K562 (cell line): ENCODE measurements at regions not wholly inside any gene's neighbourhood (a gene's known extent, or its start where the extent isn't known, plus 50 kb on each side); places are given as distances from the start of the nearest gene placed in this dataset.

Source experiments
- BACH1 ChIP-seq: fragments of 200-800 bp; sonication (Bioruptor generic); IDR thresholded peaks from 2 replicates; pipeline ENCODE4 v1.6.1; 2016; ENCODE audit warnings: missing genetic modification characterization, missing compliant biosample characterization
- CBFA2T3 ChIP-seq: fragments of 450-650 bp; IDR thresholded peaks from 2 replicates; pipeline ENCODE4 v1.6.1; 2017
- KAT7 ChIP-seq: sonication (generic); formaldehyde crosslinking; IDR thresholded peaks from 2 replicates; pipeline ENCODE4 v1.8.0; 2022; ENCODE audit warnings: missing genetic modification reagents, mild to moderate bottlenecking, borderline replicate concordance
- MAX ChIP-seq: sonication (generic); formaldehyde crosslinking; IDR thresholded peaks from 2 replicates; pipeline ENCODE4 v1.9.0; 2022; ENCODE audit warnings: mild to moderate bottlenecking, missing genetic modification reagents
- NRF1 ChIP-seq, 2 experiments: fragments of 450-650 bp; IDR thresholded peaks in 1 of 2; conservative IDR thresholded peaks in 1 of 2; 2 replicates each; pipeline ENCODE4 v1.6.1; 2014; ENCODE audit warnings: mild to moderate bottlenecking in 2 of 2
- PML ChIP-seq: IDR thresholded peaks from 2 replicates; pipeline ENCODE4 v1.6.1; 2012; ENCODE audit warnings: low read length, inconsistent platforms
- RAD51 ChIP-seq: fragments of 450-650 bp; IDR thresholded peaks from 2 replicates; pipeline ENCODE4 v1.7.1; 2016; ENCODE audit warnings: low read depth, mild to moderate bottlenecking, borderline replicate concordance
- RNF2 ChIP-seq: sonication (generic); IDR thresholded peaks from 2 replicates; pipeline ENCODE4 v1.6.1; 2016
- SP1 ChIP-seq: sonication (generic); formaldehyde crosslinking; IDR thresholded peaks from 2 replicates; pipeline ENCODE4 v1.8.1; 2022; ENCODE audit warnings: mild to moderate bottlenecking, missing genetic modification reagents
- TCF15 ChIP-seq: fragments of 250-450 bp; sonication (Bioruptor Pico); IDR thresholded peaks from 2 replicates; pipeline ENCODE4 v1.8.0; 2022; ENCODE audit warnings: moderate library complexity, mild to moderate bottlenecking, inconsistent platforms
- TFE3 ChIP-seq: fragments of 450-650 bp; formaldehyde crosslinking; IDR thresholded peaks from 2 replicates; pipeline ENCODE4 v1.4.0; 2020; ENCODE audit warnings: mild to moderate bottlenecking, mixed read lengths
- UBTF ChIP-seq, 2 experiments: IDR thresholded peaks; 2 replicates each; pipeline ENCODE4 v1.6.1; 2012; ENCODE audit warnings: improper control_type of control experiment in 2 of 2, low read depth in 2 of 2, low read length in 2 of 2, borderline replicate concordance in 1 of 2
- TF ChIP-seq, protein P1 (sequence below), 2 experiments: fragments of 450-650 bp in 1 of 2; IDR thresholded peaks; 2 replicates each; pipeline ENCODE4 v1.6.1; 2011 to 2017; ENCODE audit warnings: low read depth in 2 of 2, antibody characterized with exemption in 1 of 2, borderline replicate concordance in 1 of 2, low read length in 1 of 2, mild to moderate bottlenecking in 1 of 2, mixed read lengths in 1 of 2; ENCODE audit not compliant: control insufficient read depth in 1 of 2
- TF ChIP-seq, protein P2 (sequence below), 3 experiments: IDR thresholded peaks in 2 of 3; conservative IDR thresholded peaks in 1 of 3; 2 replicates each; pipeline ENCODE4 v1.5.1; 2011 to 2012; ENCODE audit warnings: low read length in 3 of 3, mild to moderate bottlenecking in 3 of 3, control low read depth in 2 of 3, improper control_type of control experiment in 1 of 3, inconsistent platforms in 1 of 3, low read depth in 1 of 3, mixed read lengths in 1 of 3, moderate library complexity in 1 of 3; ENCODE audit not compliant: insufficient read depth in 2 of 3
- TF ChIP-seq, protein P3 (sequence below): fragments of 250-450 bp; sonication (Bioruptor Pico); IDR thresholded peaks from 2 replicates; pipeline ENCODE4 v1.5.0; 2020; ENCODE audit warnings: mild to moderate bottlenecking

- TF ChIP-seq, protein P1, sequence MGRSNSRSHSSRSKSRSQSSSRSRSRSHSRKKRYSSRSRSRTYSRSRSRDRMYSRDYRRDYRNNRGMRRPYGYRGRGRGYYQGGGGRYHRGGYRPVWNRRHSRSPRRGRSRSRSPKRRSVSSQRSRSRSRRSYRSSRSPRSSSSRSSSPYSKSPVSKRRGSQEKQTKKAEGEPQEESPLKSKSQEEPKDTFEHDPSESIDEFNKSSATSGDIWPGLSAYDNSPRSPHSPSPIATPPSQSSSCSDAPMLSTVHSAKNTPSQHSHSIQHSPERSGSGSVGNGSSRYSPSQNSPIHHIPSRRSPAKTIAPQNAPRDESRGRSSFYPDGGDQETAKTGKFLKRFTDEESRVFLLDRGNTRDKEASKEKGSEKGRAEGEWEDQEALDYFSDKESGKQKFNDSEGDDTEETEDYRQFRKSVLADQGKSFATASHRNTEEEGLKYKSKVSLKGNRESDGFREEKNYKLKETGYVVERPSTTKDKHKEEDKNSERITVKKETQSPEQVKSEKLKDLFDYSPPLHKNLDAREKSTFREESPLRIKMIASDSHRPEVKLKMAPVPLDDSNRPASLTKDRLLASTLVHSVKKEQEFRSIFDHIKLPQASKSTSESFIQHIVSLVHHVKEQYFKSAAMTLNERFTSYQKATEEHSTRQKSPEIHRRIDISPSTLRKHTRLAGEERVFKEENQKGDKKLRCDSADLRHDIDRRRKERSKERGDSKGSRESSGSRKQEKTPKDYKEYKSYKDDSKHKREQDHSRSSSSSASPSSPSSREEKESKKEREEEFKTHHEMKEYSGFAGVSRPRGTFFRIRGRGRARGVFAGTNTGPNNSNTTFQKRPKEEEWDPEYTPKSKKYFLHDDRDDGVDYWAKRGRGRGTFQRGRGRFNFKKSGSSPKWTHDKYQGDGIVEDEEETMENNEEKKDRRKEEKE (IDR thresholded peaks at IDR 0.05; ENCODE audit: borderline replicate concordance in 1 of 2, control insufficient read depth in 1 of 2, low read depth in 2 of 2, low read length in 1 of 2) = no peak
- TF ChIP-seq MAX (CRISPR knock-in tag) = 0 out of 2 replicates have a peak, but pooled peaks have one; percentile 2
- TF ChIP-seq RNF2 = no peak
- no peak for TF ChIP-seq SP1 (CRISPR knock-in tag)
- TF ChIP-seq TCF15 (CRISPR knock-in tag) = no peak
- TF ChIP-seq NRF1 (conservative IDR thresholded peaks at IDR 0.05 in 1 of 2, IDR thresholded peaks at IDR 0.05 in 1 of 2) = no peak
- TF ChIP-seq BACH1 = no peak
- no peak for TF ChIP-seq TFE3 (CRISPR knock-in tag)
- TF ChIP-seq KAT7 (CRISPR knock-in tag) = no peak
- TF ChIP-seq, protein P2, sequence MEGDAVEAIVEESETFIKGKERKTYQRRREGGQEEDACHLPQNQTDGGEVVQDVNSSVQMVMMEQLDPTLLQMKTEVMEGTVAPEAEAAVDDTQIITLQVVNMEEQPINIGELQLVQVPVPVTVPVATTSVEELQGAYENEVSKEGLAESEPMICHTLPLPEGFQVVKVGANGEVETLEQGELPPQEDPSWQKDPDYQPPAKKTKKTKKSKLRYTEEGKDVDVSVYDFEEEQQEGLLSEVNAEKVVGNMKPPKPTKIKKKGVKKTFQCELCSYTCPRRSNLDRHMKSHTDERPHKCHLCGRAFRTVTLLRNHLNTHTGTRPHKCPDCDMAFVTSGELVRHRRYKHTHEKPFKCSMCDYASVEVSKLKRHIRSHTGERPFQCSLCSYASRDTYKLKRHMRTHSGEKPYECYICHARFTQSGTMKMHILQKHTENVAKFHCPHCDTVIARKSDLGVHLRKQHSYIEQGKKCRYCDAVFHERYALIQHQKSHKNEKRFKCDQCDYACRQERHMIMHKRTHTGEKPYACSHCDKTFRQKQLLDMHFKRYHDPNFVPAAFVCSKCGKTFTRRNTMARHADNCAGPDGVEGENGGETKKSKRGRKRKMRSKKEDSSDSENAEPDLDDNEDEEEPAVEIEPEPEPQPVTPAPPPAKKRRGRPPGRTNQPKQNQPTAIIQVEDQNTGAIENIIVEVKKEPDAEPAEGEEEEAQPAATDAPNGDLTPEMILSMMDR (IDR thresholded peaks at IDR 0.05 in 2 of 3, conservative IDR thresholded peaks at IDR 0.05 in 1 of 3; ENCODE audit: insufficient read depth in 2 of 3, low read depth in 1 of 3, low read length in 3 of 3) = peak; percentile 78 to 98 (median 97)
- TF ChIP-seq PML = no peak
- TF ChIP-seq UBTF (IDR thresholded peaks at IDR 0.05; ENCODE audit: borderline replicate concordance in 1 of 2, low read depth in 2 of 2, low read length in 2 of 2) = 0 out of 4 replicates have a peak, but pooled peaks of 1 of the 2 experiments have one; percentile 27
- TF ChIP-seq CBFA2T3 = no peak
- TF ChIP-seq, protein P3, sequence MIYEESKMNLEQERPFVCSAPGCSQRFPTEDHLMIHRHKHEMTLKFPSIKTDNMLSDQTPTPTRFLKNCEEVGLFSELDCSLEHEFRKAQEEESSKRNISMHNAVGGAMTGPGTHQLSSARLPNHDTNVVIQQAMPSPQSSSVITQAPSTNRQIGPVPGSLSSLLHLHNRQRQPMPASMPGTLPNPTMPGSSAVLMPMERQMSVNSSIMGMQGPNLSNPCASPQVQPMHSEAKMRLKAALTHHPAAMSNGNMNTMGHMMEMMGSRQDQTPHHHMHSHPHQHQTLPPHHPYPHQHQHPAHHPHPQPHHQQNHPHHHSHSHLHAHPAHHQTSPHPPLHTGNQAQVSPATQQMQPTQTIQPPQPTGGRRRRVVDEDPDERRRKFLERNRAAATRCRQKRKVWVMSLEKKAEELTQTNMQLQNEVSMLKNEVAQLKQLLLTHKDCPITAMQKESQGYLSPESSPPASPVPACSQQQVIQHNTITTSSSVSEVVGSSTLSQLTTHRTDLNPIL (CRISPR knock-in tag) = no peak
- TF ChIP-seq RAD51 = 0 out of 2 replicates have a peak, but pooled peaks have one; percentile 26
Measured at GRCh38 chr1:23634840-23635651, 56.6 kb upstream of the RPL11 start (continued).
